Tongue (tissue), 1 donor: ENCODE measurements at regions not wholly inside any gene's neighbourhood (a gene's known extent, or its start where the extent isn't known, plus 50 kb on each side); places are given as distances from the start of the nearest gene placed in this dataset.
A peak's percentile ranks its signal among the peaks of the same experiment; 100 is the strongest.

ENCODE experiments used
- DNase-seq: peaks from one replicate; pipeline ENCODE4 v3.0.0-alpha.2; 2015

DNA sequence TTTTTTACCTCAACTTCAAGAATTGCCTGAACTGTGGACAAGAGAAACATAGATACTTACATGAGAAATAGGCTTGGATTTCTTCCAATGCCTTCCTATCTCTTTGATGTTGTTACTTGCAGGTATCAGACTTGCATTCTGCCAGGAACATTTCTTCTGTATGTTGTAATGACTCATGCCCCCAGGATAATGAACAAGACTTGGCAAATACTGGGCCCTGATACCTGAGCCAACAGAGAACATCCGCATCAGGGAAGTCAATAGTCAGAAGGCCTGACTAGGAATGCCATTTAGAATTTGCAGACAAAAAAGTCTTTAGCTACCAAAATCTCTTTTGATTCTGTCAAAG lies 273.7 kb upstream of the KIRREL3 start:
- no peak for DNase-seq

- no peak for DNase-seq
Observed at GRCh38 chr11:127273593-127274327, 273.2 kb upstream of the KIRREL3 start.

GRCh38 chr11:127270851-127271250 lies 270.3 kb upstream of the KIRREL3 start:
- no peak for DNase-seq

DNA sequence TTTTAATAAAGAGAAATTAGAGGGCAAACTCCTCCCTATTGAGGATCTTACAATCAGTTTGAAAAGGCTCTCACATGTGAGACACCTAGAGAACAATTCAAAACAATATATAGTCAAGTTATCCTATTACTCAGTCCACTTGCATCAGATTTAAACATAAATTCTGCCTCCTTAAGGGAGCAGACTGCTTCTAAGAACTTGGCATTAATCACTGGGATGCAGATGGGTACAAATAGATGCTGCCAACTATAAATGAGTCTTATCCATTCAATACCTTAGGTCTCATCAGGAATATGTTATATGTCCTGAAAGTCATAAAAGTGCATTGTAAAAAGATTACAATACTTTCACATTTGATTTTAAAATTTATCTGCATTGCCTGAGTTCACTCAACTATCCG lies 269.3 kb upstream of the KIRREL3 start:
- no peak for DNase-seq

DNA sequence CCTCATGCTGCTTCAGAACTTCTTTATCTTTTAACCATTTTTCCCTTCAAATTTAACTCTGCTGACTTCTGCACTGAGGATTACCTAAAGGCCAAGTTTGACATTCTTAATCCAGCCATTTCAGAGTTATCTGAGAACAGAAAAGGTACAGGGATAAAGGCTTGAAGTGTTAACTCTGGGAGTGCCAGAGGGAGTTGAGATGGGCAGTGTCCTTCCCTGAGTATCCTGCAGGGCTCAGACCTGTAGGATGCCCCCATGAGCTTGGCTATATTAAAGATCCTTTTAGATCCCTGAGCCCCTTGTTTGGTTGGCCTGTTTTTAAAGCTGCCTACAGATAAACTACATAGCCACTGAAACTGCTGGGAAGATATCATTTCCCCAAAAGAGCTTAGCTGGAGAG lies 268.4 kb upstream of the KIRREL3 start:
- DNase-seq: no peak

GRCh38 chr11:127268521-127268920 lies 268.0 kb upstream of the KIRREL3 start:
- no peak for DNase-seq

- no peak for DNase-seq
Observed at GRCh38 chr11:127259102-127259501, 258.5 kb upstream of the KIRREL3 start.

- peak; percentile 49 for DNase-seq
Observed at GRCh38 chr11:127255209-127255608, 254.6 kb upstream of the KIRREL3 start.

DNA sequence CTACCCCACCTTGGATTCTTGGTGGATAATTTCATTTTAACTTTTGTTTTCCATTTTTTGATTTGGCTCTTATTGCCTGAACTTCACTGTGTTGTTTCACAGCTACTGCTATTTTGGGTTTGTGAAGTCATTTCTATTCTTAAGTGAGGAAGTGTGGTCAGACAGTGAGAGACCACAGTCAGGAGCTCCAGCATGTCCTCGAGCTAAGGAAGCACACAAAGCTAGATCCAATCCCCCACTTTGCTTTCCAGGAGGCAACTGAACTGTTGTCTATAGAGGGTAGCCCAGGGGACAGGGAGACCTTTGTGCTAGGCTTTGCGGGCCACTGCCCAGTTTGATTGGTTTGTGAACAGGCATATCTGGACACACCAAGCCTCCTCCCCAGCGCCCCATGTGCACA lies 251.8 kb upstream of the KIRREL3 start:
- DNase-seq: peak; percentile 15

- no peak for DNase-seq
Observed at GRCh38 chr11:127249576-127249975, 249.0 kb upstream of the KIRREL3 start.

- no peak for DNase-seq
Observed at GRCh38 chr11:127248476-127248875, 247.9 kb upstream of the KIRREL3 start.

- DNase-seq: no peak
Observed at GRCh38 chr11:127247261-127247851, 246.8 kb upstream of the KIRREL3 start.

- no peak for DNase-seq
Observed at GRCh38 chr11:127242676-127243075, 242.1 kb upstream of the KIRREL3 start.

GRCh38 chr11:127238321-127238720 lies 237.8 kb upstream of the KIRREL3 start:
- no peak for DNase-seq

- DNase-seq: no peak
Observed at GRCh38 chr11:127236776-127237175, 236.2 kb upstream of the KIRREL3 start.

- no peak for DNase-seq
Observed at GRCh38 chr11:127233998-127234397, 233.4 kb upstream of the KIRREL3 start.

DNA sequence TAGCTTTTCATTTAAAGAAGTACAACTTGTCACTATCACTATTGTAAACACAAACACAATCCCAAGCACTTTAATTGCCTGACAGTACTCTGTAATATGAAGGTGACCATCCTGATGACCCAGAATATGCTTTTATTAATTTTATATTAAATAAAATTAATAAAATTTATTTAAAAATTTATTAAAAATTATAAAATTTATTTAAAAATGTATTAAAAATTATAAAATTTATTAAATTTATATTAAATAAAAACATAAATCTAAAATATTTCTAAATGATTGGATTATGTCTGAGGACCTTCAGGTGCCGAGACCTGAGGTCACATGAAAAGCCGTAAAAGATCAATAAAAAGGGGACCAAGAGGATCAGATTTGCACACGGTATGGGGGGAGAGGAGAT lies 229.8 kb upstream of the KIRREL3 start:
- DNase-seq: no peak

DNA sequence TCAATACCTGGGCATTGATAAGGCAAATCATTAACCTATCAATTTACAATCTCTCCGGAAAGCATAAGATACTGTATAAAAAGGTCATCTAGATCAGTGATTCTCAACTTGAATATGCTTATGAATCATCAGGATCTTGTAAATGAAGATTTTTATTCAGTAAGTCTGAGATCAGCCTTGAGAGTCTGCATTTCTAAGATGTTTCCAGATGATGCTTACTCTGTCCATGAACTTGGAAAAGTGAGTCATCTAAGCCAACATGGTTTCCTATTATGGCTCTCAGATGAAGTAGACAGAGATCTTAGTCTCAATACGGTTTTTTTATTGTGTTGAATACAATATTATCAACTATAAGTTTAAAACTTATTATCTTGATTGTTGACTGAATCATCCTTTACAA lies 226.4 kb upstream of the KIRREL3 start:
- no peak for DNase-seq

GRCh38 chr11:127226380-127226779 lies 225.8 kb upstream of the KIRREL3 start:
- peak; percentile 30 for DNase-seq

DNA sequence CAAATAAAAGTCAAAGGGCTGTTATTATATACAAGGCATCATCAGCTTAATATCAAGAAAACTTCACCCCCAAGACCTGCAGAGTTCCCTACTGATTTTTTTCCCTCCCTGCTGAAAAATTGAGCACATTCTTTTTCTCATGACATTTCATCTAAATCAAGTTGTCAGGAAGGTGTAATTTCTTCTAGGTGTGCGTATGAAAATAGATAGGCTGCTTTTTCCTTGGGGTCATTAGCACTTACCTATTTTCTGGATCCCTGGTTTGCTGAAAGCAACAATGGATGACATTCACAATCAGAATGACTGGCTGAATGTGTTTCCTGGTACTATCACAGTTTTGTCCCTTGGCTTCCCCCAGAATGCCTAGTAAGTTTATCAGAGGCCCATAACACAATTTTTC lies 225.0 kb upstream of the KIRREL3 start:
- no peak for DNase-seq

DNA sequence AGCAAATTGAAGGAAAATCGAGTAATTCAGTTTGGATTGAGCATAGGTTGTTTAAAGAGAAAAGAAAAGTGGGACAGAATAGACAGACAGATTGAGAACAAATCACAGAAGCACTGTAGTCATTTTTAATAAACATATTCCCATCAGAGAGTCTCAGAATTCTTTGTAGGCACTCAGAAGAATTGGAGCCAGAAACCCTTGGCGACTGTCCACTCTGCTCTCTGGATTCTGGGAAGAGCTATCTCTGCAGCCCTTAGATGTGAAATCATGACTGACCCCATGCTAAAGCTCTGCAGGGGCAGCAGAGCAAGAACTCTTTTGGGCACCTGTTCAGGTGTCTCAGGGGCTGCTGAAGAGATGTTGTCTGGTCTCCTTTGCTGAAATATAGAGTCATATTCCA lies 223.7 kb upstream of the KIRREL3 start:
- no peak for DNase-seq

- no peak for DNase-seq
Observed at GRCh38 chr11:127223633-127224032, 223.1 kb upstream of the KIRREL3 start.

DNA sequence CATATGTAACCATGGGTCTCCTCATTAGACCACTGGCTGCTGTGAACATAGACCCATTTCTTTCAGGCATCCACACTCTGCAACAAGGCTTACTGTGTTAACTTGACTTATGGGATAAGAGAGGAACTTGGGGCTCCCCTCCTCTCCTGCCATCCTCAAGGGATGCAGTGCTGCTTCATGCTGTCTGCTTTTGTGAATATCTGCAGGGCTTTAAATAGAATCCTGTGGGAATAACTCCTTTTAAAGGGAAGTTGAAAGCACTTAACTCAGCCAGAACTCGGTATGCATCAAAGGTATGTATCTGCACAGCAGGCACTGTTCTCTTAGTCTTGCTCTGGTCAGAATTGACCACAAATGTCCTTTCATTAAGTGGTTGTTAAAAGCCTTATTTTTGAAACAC lies 222.5 kb upstream of the KIRREL3 start:
- DNase-seq: no peak

- no peak for DNase-seq
Observed at GRCh38 chr11:127219704-127220103, 219.1 kb upstream of the KIRREL3 start.

- DNase-seq: no peak
Observed at GRCh38 chr11:127218275-127218608, 217.7 kb upstream of the KIRREL3 start.
